GM12875 (cell line): ENCODE measurements at regions not wholly inside any gene's neighbourhood (a gene's known extent, or its start where the extent isn't known, plus 50 kb on each side); places are given as distances from the start of the nearest gene placed in this dataset.

ENCODE experiments used
- H3K4me3 ChIP-seq: one replicate; pipeline ENCODE4 v1.5.1; 2011; ENCODE audit warnings: low read depth, low read length, control low read depth
- TF ChIP-seq, protein P1 (sequence below): IDR thresholded peaks from 2 replicates; pipeline ENCODE4 v1.5.1; 2011; ENCODE audit warnings: low read depth, mild to moderate bottlenecking, control low read depth, inconsistent platforms, low read length, moderate library complexity, borderline replicate concordance; ENCODE audit not compliant: insufficient read depth

DNA sequence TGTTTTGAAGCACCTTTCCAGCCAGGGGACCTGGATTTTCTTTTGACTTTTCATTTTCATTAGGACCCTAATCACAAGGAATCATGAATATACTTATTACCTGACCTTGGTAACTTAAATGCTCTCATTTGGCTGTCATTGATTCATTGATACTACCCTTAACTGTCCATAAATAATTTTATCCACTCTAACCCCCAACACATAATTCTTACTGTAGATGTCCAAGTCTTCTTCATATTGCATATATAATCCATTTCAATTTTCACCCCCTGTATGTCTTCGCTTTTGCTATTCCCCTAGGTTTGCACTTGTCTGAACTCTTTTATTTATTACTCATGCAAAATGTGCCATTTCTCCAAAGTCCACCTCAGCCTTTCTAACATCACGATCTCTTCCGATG lies 602.9 kb downstream of the MMUT start:
- H3K4me3 ChIP-seq: no peak overlapping the region
- TF ChIP-seq, protein P1, sequence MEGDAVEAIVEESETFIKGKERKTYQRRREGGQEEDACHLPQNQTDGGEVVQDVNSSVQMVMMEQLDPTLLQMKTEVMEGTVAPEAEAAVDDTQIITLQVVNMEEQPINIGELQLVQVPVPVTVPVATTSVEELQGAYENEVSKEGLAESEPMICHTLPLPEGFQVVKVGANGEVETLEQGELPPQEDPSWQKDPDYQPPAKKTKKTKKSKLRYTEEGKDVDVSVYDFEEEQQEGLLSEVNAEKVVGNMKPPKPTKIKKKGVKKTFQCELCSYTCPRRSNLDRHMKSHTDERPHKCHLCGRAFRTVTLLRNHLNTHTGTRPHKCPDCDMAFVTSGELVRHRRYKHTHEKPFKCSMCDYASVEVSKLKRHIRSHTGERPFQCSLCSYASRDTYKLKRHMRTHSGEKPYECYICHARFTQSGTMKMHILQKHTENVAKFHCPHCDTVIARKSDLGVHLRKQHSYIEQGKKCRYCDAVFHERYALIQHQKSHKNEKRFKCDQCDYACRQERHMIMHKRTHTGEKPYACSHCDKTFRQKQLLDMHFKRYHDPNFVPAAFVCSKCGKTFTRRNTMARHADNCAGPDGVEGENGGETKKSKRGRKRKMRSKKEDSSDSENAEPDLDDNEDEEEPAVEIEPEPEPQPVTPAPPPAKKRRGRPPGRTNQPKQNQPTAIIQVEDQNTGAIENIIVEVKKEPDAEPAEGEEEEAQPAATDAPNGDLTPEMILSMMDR: no peak

DNA sequence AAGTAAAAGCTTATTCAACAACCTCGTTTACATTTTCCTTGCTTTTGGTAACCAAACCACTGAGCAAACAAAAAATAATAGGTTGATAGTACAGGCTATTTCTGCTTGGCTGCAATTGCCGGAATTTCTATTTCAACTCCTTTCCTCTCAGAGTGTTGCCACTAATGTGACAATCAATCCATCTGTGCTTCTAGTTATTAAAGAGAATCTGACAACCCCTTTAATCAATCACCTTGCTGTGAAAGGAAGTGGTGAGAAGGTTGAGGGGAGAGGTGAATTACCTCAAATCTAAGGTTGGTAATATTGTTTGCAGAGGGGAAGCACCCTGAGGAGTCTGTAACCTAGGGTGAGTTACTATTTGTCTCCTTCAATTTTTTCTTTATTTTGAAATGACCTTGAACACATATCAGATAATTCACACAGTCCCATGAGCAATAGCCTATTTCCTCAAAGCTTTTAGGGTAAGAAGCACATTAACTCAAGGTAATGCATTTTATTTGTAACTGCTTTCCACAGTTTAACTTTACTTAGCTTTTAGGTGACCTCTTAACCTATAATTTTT lies 603.4 kb downstream of the MMUT start:
- no peak overlapping the region for H3K4me3 ChIP-seq
- TF ChIP-seq, protein P1: no peak

DNA sequence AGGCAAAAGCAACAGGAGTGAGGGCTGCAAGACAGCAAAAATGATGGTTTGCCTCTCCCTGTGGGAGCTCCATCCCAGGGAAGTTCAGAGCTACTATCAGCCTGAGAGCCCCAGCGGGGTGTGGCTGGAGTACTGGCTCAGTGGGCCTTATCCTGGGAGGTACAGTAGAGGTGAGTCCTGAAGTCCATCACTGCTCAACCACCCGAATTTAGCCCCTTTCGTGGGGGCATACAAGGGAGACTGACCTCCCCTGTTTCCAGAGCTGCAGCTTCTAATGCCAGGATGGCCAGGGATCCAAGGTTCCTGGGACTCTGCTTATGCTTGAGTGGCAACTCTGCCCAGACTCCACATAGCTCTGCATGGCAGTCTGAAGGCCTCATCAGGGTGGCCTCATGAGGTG lies 617.8 kb downstream of the MMUT start:
- H3K4me3 ChIP-seq: no peak overlapping the region
- TF ChIP-seq, protein P1: no peak

DNA sequence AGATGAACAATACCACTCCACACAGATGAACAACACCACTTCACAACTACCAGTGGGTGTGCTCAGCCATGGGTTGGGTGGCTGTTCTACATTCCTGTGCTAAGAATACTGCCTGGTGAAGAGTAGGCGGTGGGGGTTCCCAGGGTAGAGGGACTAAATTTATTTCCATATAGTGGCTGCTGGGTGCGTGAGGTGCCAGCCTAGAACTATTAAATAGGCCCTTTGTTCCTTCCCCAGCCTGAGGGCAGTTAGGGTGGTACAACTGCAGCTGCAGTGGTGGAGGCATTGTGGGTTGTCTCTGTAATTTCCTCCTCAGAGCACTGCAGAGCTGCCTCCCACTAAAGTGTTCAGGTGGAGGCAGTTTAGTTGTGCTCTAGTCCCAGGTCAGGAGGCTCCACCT lies 618.4 kb downstream of the MMUT start:
- TF ChIP-seq, protein P1: no peak
- no peak overlapping the region for H3K4me3 ChIP-seq

DNA sequence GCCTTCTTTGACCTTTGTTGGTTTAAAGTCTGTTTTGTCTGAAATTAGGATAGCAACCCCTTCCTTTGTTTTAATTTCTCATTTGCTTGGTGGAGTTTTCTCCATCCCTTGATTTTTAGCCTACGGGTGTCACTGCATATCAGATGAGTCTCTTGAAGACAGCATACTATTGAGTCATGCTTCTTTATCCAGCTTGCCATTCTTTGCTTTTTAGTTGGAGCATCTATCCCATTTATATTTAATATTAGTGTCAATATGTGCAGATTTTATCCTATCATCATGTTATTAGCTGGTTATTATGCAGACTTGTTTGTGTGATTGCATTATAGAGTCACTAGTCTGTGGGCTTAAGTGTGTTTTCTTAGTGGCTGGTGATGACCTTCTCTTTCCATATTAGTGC lies 622.2 kb downstream of the MMUT start:
- H3K4me3 ChIP-seq: no peak overlapping the region
- TF ChIP-seq, protein P1: no peak

DNA sequence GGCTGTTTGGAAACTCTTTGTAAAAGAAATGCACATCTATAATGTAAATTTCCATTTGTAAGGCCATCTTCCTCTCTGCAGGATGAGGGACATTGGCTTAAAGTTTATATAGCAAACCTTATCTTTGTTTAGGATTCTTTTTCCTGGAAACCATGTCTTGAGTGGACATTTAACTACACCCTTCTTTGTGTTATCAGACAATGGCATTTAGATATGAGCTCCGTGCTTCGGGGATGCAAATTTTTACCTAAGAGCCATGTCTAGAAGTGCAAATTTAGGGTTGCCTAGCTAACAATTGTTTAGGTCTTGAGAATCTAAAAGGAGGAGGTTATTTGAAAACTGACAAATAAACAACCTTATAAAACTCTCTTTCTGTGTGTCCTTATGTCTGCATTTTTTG lies 623.8 kb downstream of the MMUT start:
- no peak overlapping the region for H3K4me3 ChIP-seq
- TF ChIP-seq, protein P1: no peak

DNA sequence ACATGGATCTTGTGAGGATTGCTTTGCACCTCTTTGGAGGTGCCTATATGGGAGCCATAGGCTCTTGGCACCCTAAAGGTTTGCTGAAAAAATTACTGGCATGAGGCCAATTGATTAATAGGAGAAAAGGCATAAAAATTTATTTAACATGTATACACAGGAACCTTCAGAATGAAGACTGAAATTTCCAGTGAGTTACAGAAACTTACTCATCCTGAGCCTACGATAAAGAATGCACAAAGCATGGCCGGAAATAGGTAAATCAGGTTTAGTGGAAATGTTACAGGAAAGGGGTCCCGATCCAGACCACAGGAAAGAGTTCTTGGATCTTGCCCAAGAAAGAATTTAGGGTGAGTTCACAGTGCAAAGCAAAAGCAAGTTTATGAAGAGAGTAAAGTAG lies 625.3 kb downstream of the MMUT start:
- TF ChIP-seq, protein P1: no peak

More for the DNA sequence above, 625.3 kb downstream of the MMUT start:
- H3K4me3 ChIP-seq: no peak overlapping the region
